Neuronal stem cell (in vitro differentiated cells): ENCODE measurements at regions not wholly inside any gene's neighbourhood (a gene's known extent, or its start where the extent isn't known, plus 50 kb on each side); places are given as distances from the start of the nearest gene placed in this dataset.

ENCODE experiments used
- DNase-seq: peaks from one replicate; pipeline ENCODE4 v3.0.0-alpha.2; 2013; ENCODE audit warnings: low spot score
- H2AFZ ChIP-seq: one replicate; pipeline ENCODE4 v1.6.1; 2013; ENCODE audit warnings: mild to moderate bottlenecking, low read length, inconsistent platforms
- H2AK5ac ChIP-seq: 2 replicates; pipeline ENCODE4 v1.6.1; 2013; ENCODE audit warnings: low read depth, mild to moderate bottlenecking, inconsistent platforms, low read length, moderate library complexity, mixed read lengths
- H2BK120ac ChIP-seq: 2 replicates; pipeline ENCODE4 v1.6.1; 2013; ENCODE audit warnings: low read depth, mild to moderate bottlenecking, inconsistent platforms, low read length, moderate library complexity, mixed read lengths
- H2BK12ac ChIP-seq: one replicate; pipeline ENCODE4 v1.6.1; 2013; ENCODE audit warnings: low read length, inconsistent platforms
- H2BK15ac ChIP-seq: 2 replicates; pipeline ENCODE4 v1.6.1; 2013; ENCODE audit warnings: mild to moderate bottlenecking, low read length, inconsistent platforms, mixed read lengths
- H2BK5ac ChIP-seq: one replicate; pipeline ENCODE4 v1.6.1; 2013; ENCODE audit warnings: inconsistent platforms, mild to moderate bottlenecking, low read length, moderate library complexity
- H3K14ac ChIP-seq: one replicate; pipeline ENCODE4 v1.6.1; 2013; ENCODE audit warnings: low read length, inconsistent platforms
- H3K18ac ChIP-seq: 2 replicates; pipeline ENCODE4 v1.6.1; 2013; ENCODE audit warnings: low read length, inconsistent platforms
- H3K23ac ChIP-seq: 2 replicates; pipeline ENCODE4 v1.6.1; 2013; ENCODE audit warnings: low read depth, mild to moderate bottlenecking, mixed read lengths, low read length, inconsistent platforms; ENCODE audit not compliant: poor library complexity
- H3K27ac ChIP-seq: replicated peaks from 3 replicates; pipeline ENCODE4 v1.5.1; 2013; ENCODE audit warnings: low read length, inconsistent platforms
- H3K27me3 ChIP-seq, 3 experiments: 2 replicates each; pipeline ENCODE4 v1.6.1; 2013; ENCODE audit warnings: low read length in 3 of 3, mild to moderate bottlenecking in 2 of 3, inconsistent platforms in 1 of 3, low read depth in 1 of 3, mixed read lengths in 1 of 3, moderate library complexity in 1 of 3; ENCODE audit not compliant: control insufficient read depth in 3 of 3, insufficient read depth in 3 of 3
- H3K36me3 ChIP-seq, 2 donors: replicated peaks in 1 of 2; 2 replicates each; pipeline ENCODE4 v1.6.1; 2013; ENCODE audit warnings: low read length in 2 of 2; ENCODE audit not compliant: control insufficient read depth in 2 of 2, insufficient read depth in 2 of 2
- H3K4ac ChIP-seq: 2 replicates; pipeline ENCODE4 v1.6.1; 2013; ENCODE audit warnings: inconsistent platforms, mild to moderate bottlenecking, low read length, moderate library complexity
- H3K4me1 ChIP-seq, 2 donors: 1 replicate in 1 of 2; 2 replicates in 1 of 2; pipeline ENCODE4 v1.6.1; 2013; ENCODE audit warnings: low read length in 2 of 2, low read depth in 1 of 2; ENCODE audit not compliant: control insufficient read depth in 2 of 2, insufficient read depth in 1 of 2
- H3K4me2 ChIP-seq: one replicate; pipeline ENCODE4 v1.6.1; 2013; ENCODE audit warnings: mild to moderate bottlenecking, low read length, inconsistent platforms; ENCODE audit not compliant: insufficient read depth, poor library complexity, severe bottlenecking
- H3K4me3 ChIP-seq, 2 donors: 2 replicates each; pipeline ENCODE4 v1.5.1; 2013; ENCODE audit warnings: low read length in 2 of 2, mild to moderate bottlenecking in 2 of 2, inconsistent platforms in 1 of 2, moderate library complexity in 1 of 2
- H3K79me1 ChIP-seq: one replicate; pipeline ENCODE4 v1.6.1; 2013; ENCODE audit warnings: low read depth, mild to moderate bottlenecking, inconsistent platforms, low read length, moderate library complexity
- H3K9ac ChIP-seq: one replicate; pipeline ENCODE4 v1.6.1; 2013; ENCODE audit warnings: mild to moderate bottlenecking, low read depth, low read length, inconsistent platforms; ENCODE audit not compliant: poor library complexity
- H3K9me3 ChIP-seq, 2 donors: replicated peaks in 1 of 2; 2 replicates each; pipeline versions ENCODE3 to v1.6.1; 2013; ENCODE audit warnings: low read length in 2 of 2, mild to moderate bottlenecking in 2 of 2, inconsistent platforms in 1 of 2, low read depth in 1 of 2, mixed read lengths in 1 of 2, moderate library complexity in 1 of 2; ENCODE audit not compliant: control insufficient read depth in 2 of 2, insufficient read depth in 1 of 2
- H4K8ac ChIP-seq: one replicate; pipeline ENCODE4 v1.6.1; 2013; ENCODE audit warnings: low read depth, mild to moderate bottlenecking, inconsistent platforms, low read length, moderate library complexity
- H4K91ac ChIP-seq: one replicate; pipeline ENCODE4 v1.6.1; 2013; ENCODE audit warnings: low read length, low read depth, mild to moderate bottlenecking, inconsistent platforms; ENCODE audit not compliant: poor library complexity
- WGBS, 2 donors: extraction: QIAGEN DNeasy Blood & Tissue Kit; methylation state at CpG; one replicate each; pipeline ENCODE4 v1.1.7; 2013; ENCODE audit warnings: missing lambda C conversion rate in 2 of 2, mixed read lengths in 1 of 2; ENCODE audit not compliant: insufficient read length in 2 of 2, insufficient replicate concordance in 1 of 2; ENCODE audit errors: extremely low coverage in 2 of 2; 5-methylcytosine and 5-hydroxymethylcytosine counted together

DNA sequence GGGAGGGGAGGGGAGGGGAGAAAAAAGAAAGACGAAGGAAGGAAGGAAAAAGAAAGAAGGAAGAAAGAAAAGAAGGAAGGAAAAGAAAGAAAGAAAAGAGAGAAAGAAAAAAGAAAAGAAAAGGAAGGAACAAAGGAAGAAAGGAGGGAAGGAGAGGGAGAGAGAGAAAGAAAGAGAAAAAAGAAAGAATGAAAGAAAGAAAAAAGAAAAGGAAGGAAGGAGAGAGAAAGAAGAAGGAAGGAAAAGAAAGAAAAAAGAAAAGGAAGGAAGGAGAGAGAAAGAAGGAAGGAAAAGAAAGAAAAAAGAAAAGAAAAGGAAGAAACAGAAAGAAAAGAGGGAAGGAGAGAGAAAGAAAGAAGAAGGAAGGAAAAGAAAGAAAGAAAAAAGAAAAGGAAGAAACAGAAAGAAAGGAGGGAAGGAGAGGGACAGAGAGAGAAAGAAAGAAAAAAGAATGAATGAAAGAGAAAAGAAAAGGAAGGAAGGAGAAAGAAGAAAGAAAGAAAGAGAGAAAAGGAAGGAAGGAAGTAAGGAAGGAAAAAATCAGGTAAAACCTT is 225.3 kb downstream of the TPBG start:
- Histone ChIP-seq H2AFZ (no peak overlapping the region), H3K9ac (no peak overlapping the region), H3K79me1 (no peaks in the 10 kb centered on the region), H3K23ac (no peak overlapping the region), H2AK5ac (no peak overlapping the region), H3K18ac (no peak overlapping the region), H2BK15ac (no peak overlapping the region), H3K4me3 (no peak overlapping the region), H4K8ac (no peak overlapping the region), H3K4ac (no peak overlapping the region), H3K9me3 (no peaks in the 10 kb centered on the region), H3K14ac (no peak overlapping the region), H3K27me3 (no peaks in the 10 kb centered on the region), H4K91ac (no peak overlapping the region), H3K27ac (no peak overlapping the region), H2BK12ac (no peak overlapping the region), H2BK5ac (no peak overlapping the region), H3K4me1 (peaks cover 0 to 5% of the 10 kb centered on the region in 2 donors), H3K36me3 (no peaks in the 10 kb centered on the region), H2BK120ac (no peak overlapping the region), H3K4me2 (no peak overlapping the region)
- no CpG with 5 or more reads among the region's 1 CpG for WGBS, 2 donors
- no peak for DNase-seq

DNA sequence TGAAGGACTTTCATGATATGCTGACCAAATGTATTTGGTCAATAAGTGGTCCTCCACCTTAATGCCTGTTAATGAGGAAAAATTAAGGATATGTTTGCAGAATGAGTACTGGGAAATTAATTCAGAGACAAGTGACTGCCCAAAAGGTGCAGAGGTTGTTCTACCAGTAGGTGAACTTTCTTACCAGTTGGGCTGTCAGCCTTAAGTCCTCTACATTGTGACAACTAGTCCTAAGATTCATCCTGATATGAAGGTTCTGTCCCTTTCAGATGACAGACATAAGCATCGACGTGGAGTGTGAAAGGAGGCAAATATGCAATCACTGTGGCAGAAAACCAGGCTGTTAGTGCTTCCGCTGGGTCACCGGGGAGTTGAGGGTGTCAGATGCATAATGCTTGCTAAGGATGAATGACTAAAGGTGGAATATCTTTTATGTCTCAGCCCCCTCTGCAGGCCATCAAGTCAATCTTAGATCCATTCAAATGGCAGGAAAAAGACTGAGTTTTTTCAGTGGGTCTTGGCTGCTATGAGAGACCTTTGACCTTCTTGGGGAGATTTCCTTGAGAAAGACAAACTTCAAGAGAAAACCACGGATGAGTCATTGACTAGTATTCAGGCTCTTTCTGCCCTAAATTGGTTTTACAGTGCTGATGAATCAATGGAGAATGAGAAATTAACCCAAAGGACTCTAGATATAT is 226.0 kb downstream of the TPBG start:
- Histone ChIP-seq H3K9me3 (no peaks in the 10 kb centered on the region), H2AK5ac (no peak overlapping the region), H4K91ac (no peak overlapping the region), H3K4me1 (peaks cover 0 to 3% of the 10 kb centered on the region in 2 donors), H2AFZ (no peak overlapping the region), H4K8ac (no peak overlapping the region), H3K23ac (no peak overlapping the region), H3K18ac (no peak overlapping the region), H3K79me1 (no peaks in the 10 kb centered on the region), H3K4ac (no peak overlapping the region), H2BK12ac (no peak overlapping the region), H3K27ac (no peak overlapping the region), H2BK5ac (no peak overlapping the region), H3K9ac (no peak overlapping the region), H3K36me3 (no peaks in the 10 kb centered on the region), H2BK15ac (no peak overlapping the region), H3K4me3 (no peak overlapping the region), H3K4me2 (no peak overlapping the region), H2BK120ac (no peak overlapping the region), H3K14ac (no peak overlapping the region), H3K27me3 (no peaks in the 10 kb centered on the region)
- no CpG with 5 or more reads among the region's 5 CpGs for WGBS, 2 donors
- peak; percentile 12 for DNase-seq

DNA sequence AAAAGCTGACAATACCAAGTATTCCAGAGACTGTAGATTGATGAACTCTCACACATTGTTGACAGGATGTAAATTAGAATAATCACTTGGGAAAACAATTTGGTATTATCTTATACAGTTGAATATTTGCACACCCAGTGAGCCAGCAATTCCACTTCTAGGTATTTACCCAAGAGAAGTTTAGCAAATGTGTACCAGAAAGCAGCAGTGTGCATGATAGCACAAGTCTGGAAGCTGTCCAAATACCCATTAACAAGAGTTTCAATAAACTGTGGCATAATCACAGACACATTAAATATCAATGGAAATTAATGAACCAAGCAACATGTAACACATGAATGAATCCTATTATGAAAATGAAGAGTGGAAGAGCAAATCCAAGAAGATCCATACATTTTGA is 233.6 kb downstream of the TPBG start:
- H2BK5ac ChIP-seq = no peak overlapping the region
- H4K91ac ChIP-seq = no peak overlapping the region

DNA sequence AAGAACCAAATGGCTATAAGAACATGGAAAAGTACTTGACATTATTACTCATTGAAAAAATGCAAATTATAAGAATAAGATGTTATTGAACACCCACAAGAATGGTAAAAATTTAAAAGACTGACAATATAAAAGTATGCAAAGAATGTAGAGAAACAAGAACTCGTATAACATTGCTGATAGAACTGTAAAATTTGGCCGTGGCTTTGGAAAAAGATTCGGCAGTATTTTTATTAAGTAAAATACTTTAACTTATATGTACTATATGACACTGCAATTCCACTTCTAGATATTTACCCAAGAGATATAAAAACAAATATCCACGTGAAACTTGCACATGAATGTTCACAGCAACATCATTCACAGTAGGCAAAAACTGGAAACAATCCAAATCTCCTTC is 239.2 kb downstream of the TPBG start:
- Histone ChIP-seq H3K14ac (no peak overlapping the region), H3K79me1 (no peaks in the 10 kb centered on the region), H2BK120ac (no peak overlapping the region), H2BK5ac (no peak overlapping the region), H3K4me2 (no peak overlapping the region), H3K9me3 (peaks cover 0 to 5% of the 10 kb centered on the region in 2 donors), H4K91ac (no peak overlapping the region), H2BK15ac (no peak overlapping the region), H3K27me3 (no peaks in the 10 kb centered on the region), H4K8ac (no peak overlapping the region), H3K18ac (no peak overlapping the region), H2AK5ac (no peak overlapping the region), H2BK12ac (no peak overlapping the region), H3K4ac (no peak overlapping the region), H3K23ac (no peak overlapping the region), H3K36me3 (no peaks in the 10 kb centered on the region), H3K4me1 (peaks cover 0 to 3% of the 10 kb centered on the region in 2 donors), H3K9ac (no peak overlapping the region), H2AFZ (no peak overlapping the region), H3K27ac (no peak overlapping the region), H3K4me3 (no peak overlapping the region)
- no peak for DNase-seq
- no CpG with 5 or more reads among the region's 4 CpGs for WGBS, 2 donors

More for the DNA sequence above, 233.6 kb downstream of the TPBG start:
- Histone ChIP-seq H3K79me1 (no peaks in the 10 kb centered on the region), H3K4me3 (no peak overlapping the region), H2BK15ac (no peak overlapping the region), H4K8ac (no peak overlapping the region), H3K27ac (no peak overlapping the region), H2AK5ac (no peak overlapping the region), H3K36me3 (no peaks in the 10 kb centered on the region), H3K9me3 (no peaks in the 10 kb centered on the region), H3K23ac (no peak overlapping the region), H3K4me2 (no peak overlapping the region), H2BK12ac (no peak overlapping the region), H3K18ac (no peak overlapping the region), H3K9ac (no peak overlapping the region), H2AFZ (no peak overlapping the region), H3K14ac (no peak overlapping the region), H2BK120ac (no peak overlapping the region), H3K4me1 (no peaks in the 10 kb centered on the region), H3K27me3 (no peaks in the 10 kb centered on the region), H3K4ac (no peak overlapping the region)
- no peak for DNase-seq
